GM23248 (cell line): ENCODE measurements at regions not wholly inside any gene's neighbourhood (a gene's known extent, or its start where the extent isn't known, plus 50 kb on each side); places are given as distances from the start of the nearest gene placed in this dataset.
"Not testable (repeated sequence)": the region's sequence is repeated elsewhere in the genome, so short reads cannot be mapped to it uniquely, and the experiment has no call there.

ENCODE experiments used
- DNase-seq: peaks from one replicate; pipeline ENCODE4 v3.0.0-alpha.2; 2015
- H2AFZ ChIP-seq: fragments of 200-600 bp; sonication (generic); 2 replicates; pipeline ENCODE4 v1.6.1; 2016; ENCODE audit warnings: antibody characterized with exemption
- H3F3A ChIP-seq: fragments of 200-600 bp; sonication (generic); 2 replicates; pipeline ENCODE4 v1.6.1; 2016; ENCODE audit warnings: mild to moderate bottlenecking, antibody characterized with exemption, mixed run types; ENCODE audit not compliant: insufficient read depth
- H3K27ac ChIP-seq: fragments of 200-600 bp; sonication (generic); 2 replicates; pipeline ENCODE4 v1.5.1; 2016; ENCODE audit warnings: mild to moderate bottlenecking
- H3K27me3 ChIP-seq: fragments of 200-600 bp; sonication (generic); replicated peaks from 2 replicates; pipeline ENCODE4 v1.6.1; 2016; ENCODE audit warnings: mild to moderate bottlenecking; ENCODE audit not compliant: insufficient read depth
- H3K36me3 ChIP-seq: fragments of 200-600 bp; sonication (generic); 2 replicates; pipeline ENCODE4 v1.6.1; 2016; ENCODE audit warnings: low read depth, mild to moderate bottlenecking
- H3K4me1 ChIP-seq: fragments of 200-600 bp; sonication (generic); 2 replicates; pipeline ENCODE4 v1.6.1; 2016; ENCODE audit warnings: mild to moderate bottlenecking; ENCODE audit not compliant: insufficient read depth
- H3K4me2 ChIP-seq: fragments of 200-600 bp; sonication (generic); one replicate; pipeline ENCODE4 v1.6.1; 2016; ENCODE audit warnings: mild to moderate bottlenecking; ENCODE audit not compliant: unreplicated experiment
- H3K4me3 ChIP-seq: fragments of 200-600 bp; sonication (generic); 2 replicates; pipeline ENCODE4 v1.5.1; 2016; ENCODE audit warnings: mild to moderate bottlenecking
- H3K79me2 ChIP-seq: fragments of 200-600 bp; sonication (generic); 2 replicates; pipeline ENCODE4 v1.6.1; 2016; ENCODE audit warnings: mild to moderate bottlenecking; ENCODE audit not compliant: insufficient read depth
- H3K9ac ChIP-seq: fragments of 200-600 bp; sonication (generic); 2 replicates; pipeline ENCODE4 v1.6.1; 2016; ENCODE audit warnings: mild to moderate bottlenecking
- H3K9me2 ChIP-seq: fragments of 200-600 bp; sonication (generic); 2 replicates; pipeline ENCODE4 v1.6.1; 2016; ENCODE audit warnings: mixed run types, mild to moderate bottlenecking, moderate library complexity; ENCODE audit not compliant: insufficient read depth
- H3K9me3 ChIP-seq: fragments of 200-600 bp; sonication (generic); one replicate; pipeline ENCODE4 v1.6.1; 2017; ENCODE audit warnings: low read depth
- H4K20me1 ChIP-seq: fragments of 200-600 bp; sonication (generic); 2 replicates; pipeline ENCODE4 v1.6.0; 2016; ENCODE audit not compliant: insufficient read depth
- EZH2 ChIP-seq: fragments of 200-600 bp; sonication (generic); IDR thresholded peaks from 2 replicates; pipeline ENCODE4 v1.6.1; 2018; ENCODE audit warnings: antibody characterized with exemption, mild to moderate bottlenecking; ENCODE audit not compliant: insufficient read depth, poor library complexity, severe bottlenecking
- EZH2phosphoT487 ChIP-seq: fragments of 200-600 bp; sonication (generic); IDR thresholded peaks from 2 replicates; pipeline ENCODE4 v1.6.1; 2018; ENCODE audit warnings: antibody characterized with exemption, moderate library complexity, mild to moderate bottlenecking, low read depth; ENCODE audit not compliant: insufficient read depth
- WGBS, 2 experiments: methylation state at CpG; one replicate each; pipeline ENCODE4 v1.1.6; 2015 to 2017; ENCODE audit warnings: low lambda C conversion rate in 2 of 2, low coverage in 1 of 2; ENCODE audit errors: missing lambda C conversion rate in 2 of 2; 5-methylcytosine and 5-hydroxymethylcytosine counted together
- in situ Hi-C: fragments of 300-500 bp; cut with MboI; formaldehyde crosslinking; loops from 2 replicates; pipeline ENCODE4 v1.15.0; 2020

DNA sequence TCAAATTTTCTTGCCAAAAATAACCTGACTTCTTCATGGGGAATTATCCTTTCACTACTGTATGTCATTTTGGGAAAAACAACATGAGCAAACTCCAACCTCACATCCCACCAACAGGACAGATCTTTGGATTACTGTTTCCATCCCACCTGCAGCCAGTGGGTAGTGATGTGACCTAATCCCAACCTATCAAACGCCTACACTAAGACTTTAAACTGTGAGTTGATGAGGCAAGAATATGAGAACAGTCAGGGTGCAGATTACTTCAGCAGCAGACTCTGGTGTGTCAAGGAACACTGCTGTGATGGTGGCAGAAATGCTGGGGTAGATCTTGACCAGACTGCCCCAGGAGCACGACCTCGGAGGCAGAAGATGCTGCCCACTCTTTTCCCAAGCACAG lies 293.2 kb downstream of the DUSP6 start:
- Histone ChIP-seq H3K4me3 (no peak overlapping the region), H3K9ac (no peak overlapping the region), H3F3A (peaks cover 3% of the 10 kb centered on the region; the same call in 1 of the 2 replicates), H3K4me1 (peaks cover 19% of the 10 kb centered on the region), H3K79me2 (no peaks in the 10 kb centered on the region), H3K27ac (no peak overlapping the region), H4K20me1 (no peaks in the 10 kb centered on the region), H3K9me2 (no peaks in the 10 kb centered on the region), H3K27me3 (no peaks in the 10 kb centered on the region), H2AFZ (no peak overlapping the region), H3K4me2 (no peak overlapping the region), H3K9me3 (no peaks in the 10 kb centered on the region), H3K36me3 (no peaks in the 10 kb centered on the region)
- WGBS, 2 experiments = 93 to 99% methylated on average over 3 of the region's 3 CpGs
- DNase-seq = no peak
- in situ Hi-C loops = loop anchor here (10.0 kb wide), 1 partner anchor 296 kb away; the partner anchor contains the start of gene DUSP6
- TF ChIP-seq EZH2 (no peak), EZH2phosphoT487 (no peak)

DNA sequence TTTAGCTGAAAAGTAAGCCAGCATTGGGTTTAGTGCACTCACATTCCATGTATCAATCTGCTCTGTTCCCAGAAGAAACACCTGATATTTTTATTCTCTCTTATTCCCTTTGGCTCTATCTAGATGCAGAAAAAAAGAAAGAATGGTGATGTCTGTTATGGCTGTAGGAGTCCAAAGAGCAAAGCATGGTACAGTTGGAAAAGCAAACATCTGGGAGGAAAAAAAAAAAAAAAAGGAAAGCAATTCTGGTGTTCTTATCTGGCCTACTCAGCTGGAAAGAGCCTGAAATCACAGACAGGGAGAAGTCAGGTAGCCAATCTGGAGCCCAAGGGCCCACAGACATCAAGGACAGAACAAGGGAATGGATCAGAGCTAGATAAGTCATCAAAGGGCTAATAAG lies 293.9 kb downstream of the DUSP6 start:
- in situ Hi-C loops = loop anchor here (10.0 kb wide), 1 partner anchor 296 kb away; the partner anchor contains the start of gene DUSP6
- no peaks in the 10 kb centered on the region for H4K20me1 ChIP-seq

DNA sequence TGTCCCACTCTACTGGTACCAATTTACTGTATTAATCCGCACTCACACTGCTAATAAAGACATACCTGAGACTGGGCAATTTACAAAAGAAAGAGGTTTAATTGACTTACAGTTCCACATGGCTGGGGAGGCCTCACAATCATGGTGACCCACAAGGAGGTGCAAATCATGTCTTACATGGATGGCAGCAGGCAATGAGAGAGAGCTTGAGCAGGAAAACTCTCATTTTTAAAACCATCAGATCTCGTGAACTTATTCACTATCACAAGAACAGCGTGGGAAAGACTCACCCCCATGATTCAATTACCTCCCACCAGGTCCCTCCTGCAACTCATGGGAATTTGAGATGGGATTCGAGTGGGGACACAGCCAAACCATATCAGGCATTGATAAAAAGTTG lies 298.5 kb downstream of the DUSP6 start:
- not testable (repeated sequence) for H3F3A ChIP-seq, H3K27me3 ChIP-seq, H3K4me3 ChIP-seq, H3K9me2 ChIP-seq, H3K36me3 ChIP-seq, H3K9me3 ChIP-seq, H3K9ac ChIP-seq, DNase-seq, H3K79me2 ChIP-seq, H4K20me1 ChIP-seq, H3K27ac ChIP-seq, H3K4me2 ChIP-seq, H2AFZ ChIP-seq, H3K4me1 ChIP-seq
- in situ Hi-C loops = loop anchor here (10.0 kb wide), 1 partner anchor 301 kb away; the partner anchor contains the start of gene DUSP6
- WGBS, 2 experiments = 76 to 80% methylated on average over 4 of the region's 4 CpGs

More for the DNA sequence above, 293.9 kb downstream of the DUSP6 start:
- H3K9me3 ChIP-seq = no peaks in the 10 kb centered on the region
- no peak overlapping the region for H3K4me3 ChIP-seq
- no peak for DNase-seq
- no peak overlapping the region for H3K4me2 ChIP-seq
- H3K27me3 ChIP-seq = no peaks in the 10 kb centered on the region
- H2AFZ ChIP-seq = no peak overlapping the region
- no peak overlapping the region for H3K9ac ChIP-seq
- TF ChIP-seq EZH2 = no peak
- TF ChIP-seq EZH2phosphoT487 = no peak
- H3K4me1 ChIP-seq = peaks cover 18% of the 10 kb centered on the region
- H3K36me3 ChIP-seq = no peaks in the 10 kb centered on the region
- H3K9me2 ChIP-seq = no peaks in the 10 kb centered on the region
- no peaks in the 10 kb centered on the region for H3F3A ChIP-seq
- no peaks in the 10 kb centered on the region for H3K79me2 ChIP-seq
- no peak overlapping the region for H3K27ac ChIP-seq

DNA sequence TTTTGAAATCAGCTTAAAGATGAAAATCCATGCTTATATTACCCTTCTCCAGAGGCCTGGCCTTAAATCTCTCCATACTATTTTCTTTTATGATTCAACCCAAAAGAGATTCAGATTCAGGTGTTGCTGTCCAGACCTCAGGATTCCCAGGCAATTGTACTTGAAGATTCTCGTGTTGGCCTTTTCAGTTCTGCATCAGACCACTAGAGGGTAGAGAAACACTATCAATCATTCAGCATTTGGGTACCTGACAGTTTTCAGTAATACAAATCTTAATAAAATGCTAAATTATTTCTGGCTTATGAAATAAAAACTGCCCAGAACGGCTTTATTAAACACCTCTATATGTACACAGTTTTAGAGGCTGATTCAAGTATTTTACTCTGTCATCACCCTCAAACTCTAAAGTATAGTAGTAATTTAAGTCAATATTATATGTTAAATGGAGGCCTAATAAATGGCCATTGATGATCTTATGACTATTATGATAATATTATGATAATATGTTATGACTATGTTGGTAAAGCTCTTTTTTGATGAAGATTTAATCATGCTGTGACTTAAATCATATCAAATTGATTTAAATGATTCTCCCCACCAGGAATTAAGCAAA lies 301.1 kb downstream of the DUSP6 start:
- Histone ChIP-seq H3K9me3 (no peaks in the 10 kb centered on the region), H2AFZ (no peak overlapping the region), H3K4me2 (no peak overlapping the region), H3K4me1 (no peaks in the 10 kb centered on the region), H3K27ac (no peak overlapping the region), H3K79me2 (no peaks in the 10 kb centered on the region), H3F3A (no peaks in the 10 kb centered on the region), H3K4me3 (no peak overlapping the region), H3K27me3 (no peaks in the 10 kb centered on the region), H3K36me3 (no peaks in the 10 kb centered on the region), H4K20me1 (no peaks in the 10 kb centered on the region), H3K9ac (no peak overlapping the region), H3K9me2 (no peaks in the 10 kb centered on the region)
- no peak for TF ChIP-seq EZH2
- TF ChIP-seq EZH2phosphoT487 = no peak
- peak; percentile 77 for DNase-seq
- in situ Hi-C loops = loop anchor here (10.0 kb wide), 1 partner anchor 304 kb away; the partner anchor contains the start of gene DUSP6
- WGBS, 2 experiments = 0 to 1% methylated on average over 2 of the region's 2 CpGs
